ENCODE measurements at regions not wholly inside any gene's neighbourhood (a gene's known extent, or its start where the extent isn't known, plus 50 kb on each side); places are given as distances from the start of the nearest gene placed in this dataset.

- H3K4me1 ChIP-seq (ENCODE audit: control insufficient read depth in 2 of 2, insufficient read depth in 2 of 2, low read length in 2 of 2), result no peaks in the 10 kb centered on the region
- no peak overlapping the region for H3K27ac Mint-ChIP-seq
- H4K20me1 ChIP-seq (ENCODE audit: control insufficient read depth, insufficient read depth, low read length, poor library complexity, severe bottlenecking), result no peaks in the 10 kb centered on the region
- no peaks in the 10 kb centered on the region for H3K36me3 ChIP-seq (replicated peaks in 1 of 2; ENCODE audit: control extremely low read depth in 1 of 2, control insufficient read depth in 1 of 2, extremely low read depth in 1 of 2, insufficient read depth in 2 of 2, low read length in 1 of 2)
- TF ChIP-seq EZH2 (IDR thresholded peaks at IDR 0.05; ENCODE audit: borderline replicate concordance, insufficient read depth, low read depth, low read length, poor library complexity, severe bottlenecking), result no peak
- TF ChIP-seq CTCF (IDR thresholded peaks at IDR 0.05), result no peak
- POLR2A ChIA-PET, result no interaction called here
- H3K9me3 Mint-ChIP-seq (ENCODE audit: insufficient read depth), result no peaks in the 10 kb centered on the region
- no peaks in the 10 kb centered on the region for H3K79me2 ChIP-seq (ENCODE audit: control insufficient read depth, insufficient read depth, low read length)
- no peak overlapping the region for H2AFZ ChIP-seq (ENCODE audit: insufficient read depth, low read depth, low read length, poor library complexity, severe bottlenecking)
- intact Hi-C loops (cut with micrococcal nuclease), result no loop called here
- no peak overlapping the region for H3K4me3 Mint-ChIP-seq
- DNase-seq (no peak), ATAC-seq (ENCODE audit: low read depth) (no peak)
- 100% methylated on average over 1 of the region's 3 CpGs for WGBS (ENCODE audit: insufficient coverage)
- H3K4me1 Mint-ChIP-seq, result no peaks in the 10 kb centered on the region
- CTCF ChIA-PET, result no interaction called here
- no peak overlapping the region for H3K4me2 ChIP-seq (replicated peaks; ENCODE audit: low read depth, low read length, poor library complexity, severe bottlenecking)
- H3K4me3 ChIP-seq (ENCODE audit: control extremely low read depth in 1 of 5, extremely low read depth in 1 of 5, insufficient read depth in 1 of 5, low read depth in 2 of 5, low read length in 4 of 5), result no peak overlapping the region
- peaks cover 46% of the 10 kb centered on the region for H3K27me3 Mint-ChIP-seq
- peaks cover 0 to 16% (median 2%) of the 10 kb centered on the region in 4 experiments for H3K27me3 ChIP-seq (replicated peaks in 1 of 4; ENCODE audit: control extremely low read depth in 1 of 4, control insufficient read depth in 3 of 4, insufficient read depth in 4 of 4, low read length in 3 of 4)
- H3K9me3 ChIP-seq (ENCODE audit: control extremely low read depth in 1 of 3, control insufficient read depth in 2 of 3, insufficient read depth in 1 of 3, low read length in 2 of 3), result peaks cover 0 to 4% (median 0%) of the 10 kb centered on the region in 3 donors
- no peak overlapping the region for H3K27ac ChIP-seq (ENCODE audit: low read length in 2 of 2)
- no peak overlapping the region for H3K9ac ChIP-seq (ENCODE audit: low read length)
Measured at GRCh38 chr17:45666046-45666600, 118.0 kb upstream of the CRHR1 start.

- H3K9ac ChIP-seq (ENCODE audit: low read length), result no peak overlapping the region
- peaks cover 41% of the 10 kb centered on the region for H3K27me3 Mint-ChIP-seq
- ChIA-PET CTCF (no interaction called here), POLR2A (no interaction called here)
- no peak for DNase-seq
- H3K4me2 ChIP-seq (replicated peaks; ENCODE audit: low read depth, low read length, poor library complexity, severe bottlenecking), result no peak overlapping the region
- TF ChIP-seq CTCF (IDR thresholded peaks at IDR 0.05) (no peak), EZH2 (IDR thresholded peaks at IDR 0.05; ENCODE audit: borderline replicate concordance, insufficient read depth, low read depth, low read length, poor library complexity, severe bottlenecking) (no peak)
- intact Hi-C loops (cut with micrococcal nuclease), result no loop called here
- no peak overlapping the region for H3K4me3 Mint-ChIP-seq
- no peaks in the 10 kb centered on the region for H3K9me3 Mint-ChIP-seq (ENCODE audit: insufficient read depth)
- H3K9me3 ChIP-seq (ENCODE audit: control extremely low read depth in 1 of 3, control insufficient read depth in 2 of 3, insufficient read depth in 1 of 3, low read length in 2 of 3), result peaks cover 0 to 4% (median 0%) of the 10 kb centered on the region in 3 donors
- no peak overlapping the region for H2AFZ ChIP-seq (ENCODE audit: insufficient read depth, low read depth, low read length, poor library complexity, severe bottlenecking)
- no peaks in the 10 kb centered on the region for H3K79me2 ChIP-seq (ENCODE audit: control insufficient read depth, insufficient read depth, low read length)
- peaks cover 0 to 16% (median 2%) of the 10 kb centered on the region in 4 experiments for H3K27me3 ChIP-seq (replicated peaks in 1 of 4; ENCODE audit: control extremely low read depth in 1 of 4, control insufficient read depth in 3 of 4, insufficient read depth in 4 of 4, low read length in 3 of 4)
- no peak overlapping the region for H3K27ac Mint-ChIP-seq
- no peak overlapping the region for H3K4me3 ChIP-seq (ENCODE audit: control extremely low read depth in 1 of 5, extremely low read depth in 1 of 5, insufficient read depth in 1 of 5, low read depth in 2 of 5, low read length in 4 of 5)
- no peaks in the 10 kb centered on the region for H3K4me1 ChIP-seq (ENCODE audit: control insufficient read depth in 2 of 2, insufficient read depth in 2 of 2, low read length in 2 of 2)
- H3K36me3 ChIP-seq (replicated peaks in 1 of 2; ENCODE audit: control extremely low read depth in 1 of 2, control insufficient read depth in 1 of 2, extremely low read depth in 1 of 2, insufficient read depth in 2 of 2, low read length in 1 of 2), result no peaks in the 10 kb centered on the region
- H4K20me1 ChIP-seq (ENCODE audit: control insufficient read depth, insufficient read depth, low read length, poor library complexity, severe bottlenecking), result no peaks in the 10 kb centered on the region
- no peaks in the 10 kb centered on the region for H3K4me1 Mint-ChIP-seq
- no peak overlapping the region for H3K27ac ChIP-seq (ENCODE audit: low read length in 2 of 2)
- WGBS (ENCODE audit: insufficient coverage), result 93% methylated on average over 2 of the region's 5 CpGs
- no peak for ATAC-seq (ENCODE audit: low read depth)
Measured at GRCh38 chr17:45666641-45667040, 117.5 kb upstream of the CRHR1 start.
